IgD-negative memory B cell (primary cell): ENCODE measurements at regions not wholly inside any gene's neighbourhood (a gene's known extent, or its start where the extent isn't known, plus 50 kb on each side); places are given as distances from the start of the nearest gene placed in this dataset.
"Not testable (repeated sequence)": the region's sequence is repeated elsewhere in the genome, so short reads cannot be mapped to it uniquely, and the experiment has no call there.

Source experiments
- H3K27ac Mint-ChIP-seq, 3 donors: one replicate each; pipeline ENCODE4 v1.8.0; 2020 to 2022; ENCODE audit warnings: mild to moderate bottlenecking in 3 of 3, mixed read lengths in 3 of 3, moderate library complexity in 1 of 3
- H3K27me3 Mint-ChIP-seq: one replicate; pipeline ENCODE4 v1.8.0; 2021; ENCODE audit warnings: mixed read lengths
- H3K36me3 Mint-ChIP-seq: one replicate; pipeline ENCODE4 v1.8.0; 2020; ENCODE audit warnings: mild to moderate bottlenecking, mixed read lengths
- H3K4me1 Mint-ChIP-seq, 3 donors: one replicate each; pipeline ENCODE4 v1.8.0; 2020 to 2022; ENCODE audit warnings: mixed read lengths in 3 of 3, mild to moderate bottlenecking in 1 of 3
- H3K4me3 Mint-ChIP-seq, 4 donors: one replicate each; pipeline ENCODE4 v1.8.0; 2020 to 2022; ENCODE audit warnings: mild to moderate bottlenecking in 4 of 4, mixed read lengths in 4 of 4, moderate library complexity in 3 of 4
- H3K9me3 Mint-ChIP-seq, 3 donors: one replicate each; pipeline ENCODE4 v1.8.0; 2020 to 2021; ENCODE audit warnings: mixed read lengths in 3 of 3, mild to moderate bottlenecking in 1 of 3

DNA sequence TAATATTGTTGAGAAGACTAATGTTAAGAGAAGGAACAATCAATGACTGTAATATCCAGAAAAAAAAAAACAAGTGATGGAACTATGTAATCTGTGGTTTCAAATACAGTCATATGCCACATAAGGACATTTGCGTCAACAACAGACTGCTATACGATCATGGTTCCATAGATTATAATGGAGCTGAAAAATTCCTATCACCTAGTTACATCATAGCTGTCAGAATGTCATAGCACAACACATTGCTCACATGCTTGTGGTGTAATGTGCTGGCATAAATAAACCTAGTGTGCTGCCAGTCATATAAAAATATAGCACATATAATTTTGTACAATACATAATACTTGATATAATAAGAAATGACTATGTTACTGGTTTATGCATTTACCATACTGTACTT, 653.5 kb downstream of the TRHDE start:
- no peaks in the 10 kb centered on the region for H3K36me3 Mint-ChIP-seq
- no peaks in the 10 kb centered on the region for H3K4me1 Mint-ChIP-seq
- no peaks in the 10 kb centered on the region for H3K27me3 Mint-ChIP-seq
- H3K4me3 Mint-ChIP-seq: peak overlapping the region in 1 of 4 donors; percentile 45
- H3K27ac Mint-ChIP-seq: no peak overlapping the region
- H3K9me3 Mint-ChIP-seq: no peaks in the 10 kb centered on the region

DNA sequence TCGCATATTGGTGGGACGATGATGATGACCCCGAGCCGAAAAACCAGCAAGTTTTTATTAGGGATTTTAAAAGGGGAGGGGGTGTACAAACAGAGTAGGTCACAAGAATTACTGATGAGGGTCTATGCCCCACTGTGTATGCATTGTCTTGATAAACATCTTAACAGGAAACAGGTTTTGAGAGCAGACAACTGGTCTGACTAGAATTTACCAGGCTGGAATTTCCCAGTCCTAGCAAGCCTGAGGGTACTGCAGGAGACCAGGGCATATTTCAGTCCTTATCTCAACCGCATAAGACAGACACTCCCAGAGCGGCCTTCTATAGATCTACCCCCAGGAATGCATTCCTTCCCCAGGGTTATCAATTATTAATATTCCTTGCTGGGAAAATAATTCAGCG, 659.7 kb downstream of the TRHDE start:
- H3K9me3 Mint-ChIP-seq, H3K27me3 Mint-ChIP-seq, H3K36me3 Mint-ChIP-seq, H3K4me1 Mint-ChIP-seq, H3K4me3 Mint-ChIP-seq, H3K27ac Mint-ChIP-seq: not testable (repeated sequence)

DNA sequence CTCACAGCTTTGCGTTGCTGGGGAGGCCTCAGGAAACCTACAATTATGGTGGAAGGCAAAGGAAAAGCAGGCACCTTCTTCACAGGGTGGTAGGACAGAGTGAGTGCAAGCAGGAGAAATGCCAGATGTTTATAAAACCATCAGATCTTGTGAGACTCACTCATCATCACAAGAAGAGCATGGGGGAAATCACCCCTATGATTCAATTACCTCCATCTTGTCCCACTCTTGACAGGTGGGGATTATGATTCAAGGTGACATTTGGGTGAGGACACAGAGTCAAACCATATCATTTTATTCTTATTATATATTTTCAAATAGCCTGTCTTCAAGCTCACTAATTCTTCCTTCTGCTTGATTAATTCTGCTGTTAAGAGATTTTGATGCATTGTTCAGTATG, 665.3 kb downstream of the TRHDE start:
- Mint-ChIP-seq H3K27ac (no peak overlapping the region), H3K9me3 (peaks cover 5 to 7% (median 5%) of the 10 kb centered on the region in 3 donors), H3K36me3 (peaks cover 2% of the 10 kb centered on the region), H3K4me1 (no peaks in the 10 kb centered on the region), H3K27me3 (no peaks in the 10 kb centered on the region), H3K4me3 (no peak overlapping the region)

DNA sequence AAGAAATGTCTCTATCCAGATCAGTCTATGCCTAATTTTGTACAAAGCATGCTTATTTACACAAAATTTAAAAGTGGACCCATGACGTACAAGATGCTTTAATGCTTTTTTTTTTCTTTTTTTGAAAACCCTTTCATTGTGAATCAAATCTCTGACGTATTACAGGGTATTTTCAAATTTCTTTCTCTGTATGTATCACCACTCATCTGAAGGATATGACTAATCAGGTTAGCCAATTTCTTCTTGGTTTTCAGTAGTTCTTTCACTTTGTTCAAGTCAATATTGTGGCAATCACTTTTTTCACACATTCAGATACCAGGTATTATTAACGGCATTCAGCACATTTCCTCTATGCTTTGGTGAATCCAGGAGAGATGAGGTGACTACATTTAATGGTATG, 685.3 kb downstream of the TRHDE start:
- no peak overlapping the region for H3K27ac Mint-ChIP-seq
- no peaks in the 10 kb centered on the region for H3K27me3 Mint-ChIP-seq
- H3K4me1 Mint-ChIP-seq: no peaks in the 10 kb centered on the region
- H3K9me3 Mint-ChIP-seq: peaks cover 0 to 6% (median 0%) of the 10 kb centered on the region in 3 donors
- H3K4me3 Mint-ChIP-seq: no peak overlapping the region
- no peaks in the 10 kb centered on the region for H3K36me3 Mint-ChIP-seq

DNA sequence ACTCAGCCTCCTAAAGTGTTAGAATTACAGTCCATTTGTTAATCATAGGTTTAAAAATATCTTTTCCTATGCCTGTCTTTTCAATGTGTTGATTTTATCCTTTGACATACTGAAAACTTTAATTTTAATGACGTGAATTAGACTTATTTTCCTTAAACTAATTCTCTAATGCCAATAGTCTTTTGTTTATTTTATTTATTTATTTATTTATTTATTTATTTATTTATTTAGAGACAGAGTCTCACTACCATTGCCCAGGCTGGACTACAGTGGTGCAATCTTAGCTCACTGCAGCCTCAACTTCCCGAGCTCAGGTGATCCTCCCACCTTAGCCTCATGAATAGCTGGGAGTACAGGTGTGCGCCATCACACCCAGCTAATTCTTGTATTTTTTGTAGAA, 694.5 kb downstream of the TRHDE start:
- H3K9me3 Mint-ChIP-seq: peaks cover 0 to 3% (median 0%) of the 10 kb centered on the region in 3 donors

DNA sequence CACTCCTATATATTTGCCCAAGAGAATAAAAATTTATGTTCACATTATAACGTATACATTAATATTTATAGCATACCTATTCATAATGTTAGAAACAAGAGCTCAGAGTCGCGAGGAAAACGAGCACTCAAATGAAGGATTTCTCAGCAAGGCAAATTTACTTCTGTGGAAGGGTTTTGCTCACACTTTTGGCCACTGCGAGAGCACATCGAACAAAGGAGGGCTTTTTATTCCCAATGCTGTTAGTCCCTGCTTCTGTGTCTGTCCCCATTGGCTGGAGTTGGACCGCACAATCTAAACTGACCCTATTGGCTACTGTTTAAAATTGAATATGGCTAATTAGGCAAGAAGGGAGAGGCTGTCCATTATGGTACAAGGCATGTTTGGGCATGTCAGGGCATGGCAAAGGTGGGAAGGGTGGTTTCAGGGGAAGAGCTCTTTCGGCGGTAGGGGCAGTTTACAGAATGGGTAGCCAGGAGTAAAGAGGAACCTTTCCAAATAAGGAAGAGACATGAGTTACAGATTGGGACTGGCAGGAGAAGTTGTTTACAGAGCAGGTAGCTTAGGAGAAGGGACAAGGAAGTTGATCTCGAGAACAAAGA, 702.9 kb downstream of the TRHDE start:
- H3K36me3 Mint-ChIP-seq: peaks cover 1% of the 10 kb centered on the region
- no peaks in the 10 kb centered on the region for H3K27me3 Mint-ChIP-seq
- peaks cover 0 to 18% (median 0%) of the 10 kb centered on the region in 3 donors for H3K9me3 Mint-ChIP-seq
- H3K27ac Mint-ChIP-seq: no peak overlapping the region
- no peaks in the 10 kb centered on the region for H3K4me1 Mint-ChIP-seq
- no peak overlapping the region for H3K4me3 Mint-ChIP-seq

More for the DNA sequence above, 694.5 kb downstream of the TRHDE start:
- Mint-ChIP-seq H3K4me3 (no peak overlapping the region), H3K4me1 (no peaks in the 10 kb centered on the region), H3K36me3 (no peaks in the 10 kb centered on the region), H3K27ac (no peak overlapping the region), H3K27me3 (no peaks in the 10 kb centered on the region)

DNA sequence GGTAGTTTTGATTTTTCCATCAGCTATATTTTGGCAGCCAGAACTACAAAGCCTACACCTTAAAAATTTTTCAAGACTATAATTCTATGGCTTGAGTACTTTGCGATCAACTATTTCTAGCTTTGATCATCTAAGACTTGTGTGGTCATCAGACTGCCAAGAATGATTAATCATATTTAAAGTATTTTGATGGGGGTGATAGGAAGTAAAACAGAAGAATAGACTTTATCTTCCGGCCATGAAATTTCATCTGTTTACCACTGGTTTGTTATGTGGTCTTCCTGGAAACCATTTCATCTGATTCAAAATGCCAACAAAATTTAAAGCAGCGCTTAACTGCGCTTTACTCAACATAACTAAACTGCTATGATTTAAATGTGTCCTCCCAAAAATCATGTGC, 706.8 kb downstream of the TRHDE start:
- no peak overlapping the region for H3K4me3 Mint-ChIP-seq
- H3K27me3 Mint-ChIP-seq: no peaks in the 10 kb centered on the region
- no peaks in the 10 kb centered on the region for H3K4me1 Mint-ChIP-seq
- peaks cover 0 to 18% (median 4%) of the 10 kb centered on the region in 3 donors for H3K9me3 Mint-ChIP-seq
- H3K36me3 Mint-ChIP-seq: peaks cover 1% of the 10 kb centered on the region
- no peak overlapping the region for H3K27ac Mint-ChIP-seq

DNA sequence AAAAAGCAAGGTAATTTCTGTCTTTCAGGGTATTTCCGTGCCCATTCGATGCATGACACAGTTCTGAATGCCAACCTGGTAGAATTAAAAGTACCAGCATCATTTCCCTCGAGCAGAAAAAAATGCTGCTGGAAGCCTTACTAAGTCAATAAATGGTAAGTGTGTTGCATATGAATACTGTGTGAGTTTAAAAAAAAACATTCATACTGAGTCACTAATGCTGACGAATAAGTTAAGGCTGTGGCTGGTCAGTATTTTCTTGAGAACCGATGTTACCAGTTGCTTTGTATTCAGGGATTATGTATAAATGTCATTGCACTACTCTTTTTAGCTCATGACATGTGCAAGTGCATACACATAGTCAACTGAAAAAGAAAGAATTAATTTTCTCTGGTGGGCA, 710.2 kb downstream of the TRHDE start:
- Mint-ChIP-seq H3K4me3 (no peak overlapping the region), H3K27ac (no peak overlapping the region), H3K9me3 (peaks cover 0 to 5% (median under 1%) of the 10 kb centered on the region in 3 donors), H3K27me3 (no peaks in the 10 kb centered on the region), H3K4me1 (no peaks in the 10 kb centered on the region), H3K36me3 (no peaks in the 10 kb centered on the region)

DNA sequence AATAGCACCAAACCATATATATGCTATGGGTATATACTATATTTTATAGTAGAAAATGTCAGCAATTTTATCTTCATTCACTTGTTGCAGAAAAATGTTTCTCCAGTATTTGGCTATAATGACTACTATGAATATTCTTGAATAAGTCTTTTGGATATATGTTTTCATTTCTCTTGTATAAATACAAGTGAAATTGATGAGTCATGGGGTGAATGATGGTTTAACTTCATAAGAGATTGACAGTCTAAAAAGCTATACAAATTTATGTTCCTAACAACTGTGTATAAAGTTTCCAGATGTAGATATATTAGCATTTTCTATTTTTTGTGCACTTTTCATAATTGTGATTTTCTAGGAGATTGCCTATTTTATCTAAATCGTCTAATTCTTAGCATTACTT, 714.8 kb downstream of the TRHDE start:
- Mint-ChIP-seq H3K27ac (no peak overlapping the region), H3K9me3 (peaks cover 0 to 5% (median 0%) of the 10 kb centered on the region in 3 donors), H3K27me3 (no peaks in the 10 kb centered on the region), H3K36me3 (no peaks in the 10 kb centered on the region), H3K4me3 (no peak overlapping the region), H3K4me1 (peaks cover 0 to 1% (median 0%) of the 10 kb centered on the region in 3 donors)

DNA sequence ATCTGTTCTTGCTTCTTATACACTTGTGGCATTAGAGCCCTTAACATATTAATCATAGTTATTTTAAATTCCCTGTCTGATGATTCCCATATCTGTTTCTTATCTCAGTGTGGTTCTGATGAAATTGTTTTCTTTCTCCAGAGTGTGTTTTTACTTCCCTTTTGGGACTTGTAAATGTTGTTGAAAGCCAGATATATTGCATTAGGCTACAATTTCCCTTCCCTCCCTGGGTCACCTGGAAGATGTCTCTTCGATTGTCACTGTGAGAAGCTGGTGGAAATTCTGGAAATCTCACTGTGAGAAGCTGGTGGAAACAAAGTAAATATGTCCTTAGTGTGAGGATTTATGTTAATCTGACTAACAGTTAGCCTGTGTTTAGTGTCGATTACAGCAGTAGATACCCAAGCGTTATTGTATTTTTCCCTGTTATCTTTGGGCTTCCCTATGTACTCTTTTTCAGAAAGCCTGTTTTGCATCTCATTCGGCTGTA, 717.3 kb downstream of the TRHDE start:
- Mint-ChIP-seq H3K4me3 (no peak overlapping the region), H3K27ac (no peak overlapping the region), H3K4me1 (peaks cover 0 to 2% (median 1%) of the 10 kb centered on the region in 3 donors), H3K27me3 (no peaks in the 10 kb centered on the region), H3K36me3 (no peaks in the 10 kb centered on the region), H3K9me3 (peaks cover 0 to 4% (median 0%) of the 10 kb centered on the region in 3 donors)

DNA sequence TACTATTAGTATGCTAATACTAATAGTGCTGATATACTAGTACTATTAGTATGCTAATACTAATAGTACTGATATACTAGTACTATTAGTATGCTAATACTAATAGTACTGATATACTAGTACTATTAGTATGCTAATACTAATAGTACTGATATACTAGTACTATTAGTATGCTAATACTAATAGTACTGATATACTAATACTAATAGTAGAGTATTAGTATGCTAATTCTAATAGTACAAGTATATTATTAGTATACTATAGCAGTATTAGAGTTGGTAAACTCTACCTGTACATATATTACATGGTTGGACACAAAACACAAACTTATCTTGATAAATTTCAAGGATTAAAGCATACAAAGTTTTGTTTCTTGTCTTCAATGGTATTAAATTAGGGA, 722.9 kb downstream of the TRHDE start:
- H3K36me3 Mint-ChIP-seq, H3K4me1 Mint-ChIP-seq, H3K27ac Mint-ChIP-seq, H3K27me3 Mint-ChIP-seq, H3K4me3 Mint-ChIP-seq, H3K9me3 Mint-ChIP-seq: not testable (repeated sequence)

DNA sequence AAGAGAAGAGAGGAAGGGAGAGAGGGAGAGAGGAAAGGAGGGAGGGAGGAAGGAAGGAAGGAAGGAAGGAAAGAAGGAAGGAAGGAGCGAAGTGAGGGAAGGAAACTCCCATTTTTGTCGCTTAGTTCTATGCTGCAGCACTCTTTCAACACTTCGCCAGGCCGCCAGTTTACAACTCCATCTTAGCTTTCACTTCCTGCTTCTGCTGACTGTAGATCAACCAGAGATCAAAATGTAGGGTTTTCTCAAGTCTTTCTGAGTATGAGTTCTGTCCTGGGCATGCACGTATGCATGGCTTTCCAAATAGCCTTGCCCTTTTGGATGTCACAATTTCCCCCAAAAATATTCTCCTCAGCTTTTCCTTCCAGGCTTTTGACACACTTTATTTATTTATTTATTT, 723.4 kb downstream of the TRHDE start:
- H3K27me3 Mint-ChIP-seq: no peaks in the 10 kb centered on the region
- H3K9me3 Mint-ChIP-seq: peaks cover 0 to 3% (median 3%) of the 10 kb centered on the region in 3 donors
- peak overlapping the region in 1 of 3 donors; percentile 42 for H3K27ac Mint-ChIP-seq
- no peak overlapping the region for H3K4me3 Mint-ChIP-seq
- peaks cover 0 to 2% (median 1%) of the 10 kb centered on the region in 3 donors for H3K4me1 Mint-ChIP-seq
- no peaks in the 10 kb centered on the region for H3K36me3 Mint-ChIP-seq

DNA sequence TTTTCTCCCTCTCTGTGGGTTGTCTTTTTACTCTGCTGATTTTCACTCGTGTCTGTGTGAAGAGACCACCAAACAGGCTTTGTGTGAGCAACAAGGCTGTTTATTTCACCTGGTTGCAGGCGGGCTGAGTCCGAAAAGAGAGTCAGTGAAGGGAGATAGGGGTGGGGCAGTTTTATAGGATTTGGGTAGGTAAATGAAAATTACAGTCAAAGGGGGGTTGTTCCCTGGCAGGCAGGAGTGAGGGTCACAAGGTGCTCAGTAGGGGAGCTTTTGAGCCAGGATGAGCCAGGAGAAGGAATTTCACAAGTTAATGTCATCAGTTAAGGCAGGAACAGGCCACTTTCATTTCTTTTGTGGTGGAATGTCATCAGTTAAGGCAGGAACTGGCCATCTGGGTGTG, 729.6 kb downstream of the TRHDE start:
- H3K27ac Mint-ChIP-seq, H3K36me3 Mint-ChIP-seq, H3K4me1 Mint-ChIP-seq, H3K9me3 Mint-ChIP-seq, H3K27me3 Mint-ChIP-seq, H3K4me3 Mint-ChIP-seq: not testable (repeated sequence)

DNA sequence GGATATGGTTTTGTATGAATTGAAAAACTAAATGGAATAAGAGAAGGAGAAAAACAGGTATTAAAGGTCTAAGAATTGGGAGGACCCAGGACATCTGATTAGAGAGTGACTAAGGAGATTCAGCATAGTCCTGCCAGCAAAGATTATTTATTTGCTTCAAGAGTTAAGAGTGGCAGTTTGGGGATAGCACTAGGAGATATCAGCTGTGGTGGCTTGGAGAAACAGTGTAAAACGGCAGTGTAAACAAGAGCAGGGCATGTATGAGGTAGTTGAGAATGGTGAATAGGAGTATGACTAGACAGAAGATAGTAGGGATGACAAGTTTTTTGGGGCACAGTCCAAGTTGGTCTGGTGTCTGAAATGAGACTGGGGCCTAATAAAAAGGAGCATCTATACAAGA, 730.3 kb downstream of the TRHDE start:
- H3K27ac Mint-ChIP-seq, H3K27me3 Mint-ChIP-seq: not testable (repeated sequence)

DNA sequence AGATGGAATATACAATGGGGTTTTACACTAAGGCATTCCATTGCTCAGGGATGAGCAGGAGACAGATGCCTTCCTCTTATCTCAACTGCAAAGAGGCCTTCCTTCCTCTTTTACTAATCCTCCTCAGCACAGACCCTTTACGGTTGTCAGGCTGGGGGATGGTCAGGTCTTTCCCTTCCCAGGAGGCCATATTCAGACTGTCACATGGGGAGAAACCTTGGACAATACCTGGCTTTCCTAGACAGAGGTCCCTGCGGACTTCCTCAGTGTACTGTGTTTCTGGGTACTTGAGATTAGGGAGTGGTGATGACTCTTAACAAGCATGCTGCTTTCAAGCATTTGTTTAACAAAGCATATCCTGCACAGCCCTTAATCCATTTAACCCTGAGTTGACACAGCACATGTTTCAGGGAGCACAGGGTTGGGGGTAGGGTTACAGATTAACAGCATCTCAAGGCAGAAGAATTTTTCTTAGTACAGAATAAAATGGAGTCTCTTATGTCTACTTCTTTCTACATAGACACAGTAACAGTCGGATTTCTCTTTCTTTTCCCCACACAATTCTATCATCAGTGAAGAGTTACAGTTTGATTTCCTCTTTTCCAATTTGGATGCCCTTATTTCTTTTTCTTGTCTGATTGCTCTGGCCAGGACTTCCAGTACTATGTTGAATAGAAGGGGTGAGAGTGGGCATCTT, 737.1 kb downstream of the TRHDE start:
- not testable (repeated sequence) for H3K27me3 Mint-ChIP-seq, H3K4me1 Mint-ChIP-seq
- H3K27ac Mint-ChIP-seq: peak overlapping the region in 1 of 3 donors; percentile 9

More for the DNA sequence above, 730.3 kb downstream of the TRHDE start:
- not testable (repeated sequence) for H3K36me3 Mint-ChIP-seq, H3K4me1 Mint-ChIP-seq, H3K9me3 Mint-ChIP-seq, H3K4me3 Mint-ChIP-seq

DNA sequence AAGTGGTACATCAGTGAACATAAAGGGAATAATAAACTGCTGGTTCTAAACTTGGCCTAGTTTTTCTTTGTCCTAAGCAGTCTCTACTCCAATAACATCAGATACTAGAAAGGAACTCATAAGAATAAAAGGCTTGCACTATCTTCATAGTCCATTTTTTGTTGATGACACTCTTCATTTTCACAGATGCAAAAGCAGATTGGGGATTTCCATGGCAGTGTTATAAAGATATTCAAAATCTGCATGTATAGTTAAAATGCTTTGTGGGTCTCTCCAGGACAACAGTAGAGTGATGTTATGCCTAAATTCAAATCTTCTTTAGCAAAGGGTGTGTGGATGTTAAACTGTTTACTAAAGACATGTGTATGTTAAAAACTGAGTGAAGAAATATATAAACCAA, 745.8 kb downstream of the TRHDE start:
- Mint-ChIP-seq H3K27ac (no peak overlapping the region), H3K36me3 (no peaks in the 10 kb centered on the region), H3K9me3 (peaks cover 0 to 8% (median 2%) of the 10 kb centered on the region in 3 donors), H3K4me1 (no peaks in the 10 kb centered on the region), H3K27me3 (no peaks in the 10 kb centered on the region), H3K4me3 (no peak overlapping the region)

More for the DNA sequence above, 737.1 kb downstream of the TRHDE start:
- H3K36me3 Mint-ChIP-seq, H3K4me3 Mint-ChIP-seq, H3K9me3 Mint-ChIP-seq: not testable (repeated sequence)
